ENCODE measurements at regions not wholly inside any gene's neighbourhood (a gene's known extent, or its start where the extent isn't known, plus 50 kb on each side); places are given as distances from the start of the nearest gene placed in this dataset.

DNA sequence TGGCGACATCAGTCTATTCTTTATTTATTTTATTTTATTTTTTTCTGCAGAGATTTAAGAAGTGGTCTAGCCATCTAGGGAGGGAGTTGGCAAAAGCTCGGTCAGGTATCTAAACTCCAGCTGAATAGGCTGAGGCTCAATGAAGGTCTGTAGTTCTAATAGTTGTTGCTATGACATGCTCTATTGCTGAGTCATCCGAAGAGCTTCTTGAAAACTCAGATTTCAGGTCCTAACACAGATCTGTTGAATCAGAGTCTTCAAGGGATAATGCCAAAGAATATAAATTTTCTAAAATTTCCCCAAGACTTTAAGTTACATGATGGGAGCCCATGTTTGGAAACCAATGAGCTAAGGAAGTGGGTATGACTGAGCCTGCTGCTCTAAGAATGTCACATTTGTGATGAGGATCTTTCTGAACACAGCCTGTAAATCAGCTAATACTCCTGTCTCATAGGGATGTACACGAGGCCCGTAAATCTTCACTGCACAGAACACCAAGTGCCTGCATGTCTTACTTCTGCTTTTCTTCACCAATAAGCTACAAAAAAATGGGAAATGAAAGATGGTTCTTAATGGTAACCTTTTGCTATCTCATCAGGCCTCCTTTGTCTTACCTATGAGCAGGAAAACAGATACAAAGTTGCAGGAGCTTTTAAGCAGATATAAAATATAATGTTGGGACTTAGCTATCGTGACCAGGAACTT, 901.4 kb upstream of the API5 start:
- Histone ChIP-seq H2AFZ (ENCODE audit: low read depth, low read length) (no peak overlapping the region), H3K9me3 (ENCODE audit: insufficient read depth, low read length, severe bottlenecking) (no peaks in the 10 kb centered on the region), H3K27me3 (ENCODE audit: insufficient read depth, low read length, poor library complexity) (no peaks in the 10 kb centered on the region), H3K9ac (ENCODE audit: low read depth, low read length) (no peak overlapping the region), H3K79me2 (ENCODE audit: insufficient read depth, low read length) (no peaks in the 10 kb centered on the region), H3K4me3 (ENCODE audit: low read depth in 1 of 2, low read length in 2 of 2) (no peak overlapping the region), H4K20me1 (ENCODE audit: insufficient read depth, low read length) (no peaks in the 10 kb centered on the region), H3K27ac (ENCODE audit: low read length) (no peak overlapping the region), H3K36me3 (ENCODE audit: insufficient read depth, low read length) (no peaks in the 10 kb centered on the region), H3K4me2 (ENCODE audit: insufficient read depth, low read length) (no peak overlapping the region), H3K4me1 (ENCODE audit: insufficient read depth, low read length) (no peaks in the 10 kb centered on the region)
- ATAC-seq (ENCODE audit: insufficient read depth, low read depth) (no peak), DNase-seq (no peak)
- TF ChIP-seq, protein P1, sequence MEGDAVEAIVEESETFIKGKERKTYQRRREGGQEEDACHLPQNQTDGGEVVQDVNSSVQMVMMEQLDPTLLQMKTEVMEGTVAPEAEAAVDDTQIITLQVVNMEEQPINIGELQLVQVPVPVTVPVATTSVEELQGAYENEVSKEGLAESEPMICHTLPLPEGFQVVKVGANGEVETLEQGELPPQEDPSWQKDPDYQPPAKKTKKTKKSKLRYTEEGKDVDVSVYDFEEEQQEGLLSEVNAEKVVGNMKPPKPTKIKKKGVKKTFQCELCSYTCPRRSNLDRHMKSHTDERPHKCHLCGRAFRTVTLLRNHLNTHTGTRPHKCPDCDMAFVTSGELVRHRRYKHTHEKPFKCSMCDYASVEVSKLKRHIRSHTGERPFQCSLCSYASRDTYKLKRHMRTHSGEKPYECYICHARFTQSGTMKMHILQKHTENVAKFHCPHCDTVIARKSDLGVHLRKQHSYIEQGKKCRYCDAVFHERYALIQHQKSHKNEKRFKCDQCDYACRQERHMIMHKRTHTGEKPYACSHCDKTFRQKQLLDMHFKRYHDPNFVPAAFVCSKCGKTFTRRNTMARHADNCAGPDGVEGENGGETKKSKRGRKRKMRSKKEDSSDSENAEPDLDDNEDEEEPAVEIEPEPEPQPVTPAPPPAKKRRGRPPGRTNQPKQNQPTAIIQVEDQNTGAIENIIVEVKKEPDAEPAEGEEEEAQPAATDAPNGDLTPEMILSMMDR (IDR thresholded peaks at IDR 0.05; ENCODE audit: borderline replicate concordance, extremely low read depth, low read length, poor library complexity, severe bottlenecking): no peak
- no peak for TF ChIP-seq EZH2 (IDR thresholded peaks at IDR 0.05; ENCODE audit: borderline replicate concordance, low read depth, low read length, severe bottlenecking)

DNA sequence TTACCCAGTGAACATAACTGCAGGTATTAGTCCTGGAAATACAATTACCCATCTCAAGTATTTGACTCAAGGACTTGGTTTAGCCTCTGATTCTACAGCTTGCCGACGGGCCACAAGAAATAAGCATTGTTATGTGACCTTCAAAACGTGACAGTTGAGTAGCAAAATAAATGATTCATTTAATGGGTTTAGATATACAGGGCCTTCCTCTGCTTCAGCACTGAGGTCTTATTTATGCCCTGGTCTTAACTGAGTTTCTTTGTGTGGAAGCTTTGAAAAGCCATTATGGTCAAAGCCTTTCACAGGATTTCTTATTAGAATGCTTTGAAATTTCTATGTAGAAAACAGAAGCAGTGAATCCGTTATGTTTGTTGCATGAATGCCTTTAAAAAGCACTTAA, 899.2 kb upstream of the API5 start:
- no peaks in the 10 kb centered on the region for H3K36me3 ChIP-seq (ENCODE audit: insufficient read depth, low read length)
- TF ChIP-seq, protein P1 (IDR thresholded peaks at IDR 0.05; ENCODE audit: borderline replicate concordance, extremely low read depth, low read length, poor library complexity, severe bottlenecking): no peak
- no peaks in the 10 kb centered on the region for H3K27me3 ChIP-seq (ENCODE audit: insufficient read depth, low read length, poor library complexity)
- no peak overlapping the region for H3K27ac ChIP-seq (ENCODE audit: low read length)
- no peaks in the 10 kb centered on the region for H3K79me2 ChIP-seq (ENCODE audit: insufficient read depth, low read length)
- no peak overlapping the region for H2AFZ ChIP-seq (ENCODE audit: low read depth, low read length)
- no peaks in the 10 kb centered on the region for H3K4me1 ChIP-seq (ENCODE audit: insufficient read depth, low read length)
- H3K9me3 ChIP-seq (ENCODE audit: insufficient read depth, low read length, severe bottlenecking): no peaks in the 10 kb centered on the region
- ATAC-seq (ENCODE audit: insufficient read depth, low read depth) (no peak), DNase-seq (no peak)
- no peak overlapping the region for H3K4me3 ChIP-seq (ENCODE audit: low read depth in 1 of 2, low read length in 2 of 2)
- H3K4me2 ChIP-seq (ENCODE audit: insufficient read depth, low read length): no peak overlapping the region
- no peaks in the 10 kb centered on the region for H4K20me1 ChIP-seq (ENCODE audit: insufficient read depth, low read length)
- H3K9ac ChIP-seq (ENCODE audit: low read depth, low read length): no peak overlapping the region

DNA sequence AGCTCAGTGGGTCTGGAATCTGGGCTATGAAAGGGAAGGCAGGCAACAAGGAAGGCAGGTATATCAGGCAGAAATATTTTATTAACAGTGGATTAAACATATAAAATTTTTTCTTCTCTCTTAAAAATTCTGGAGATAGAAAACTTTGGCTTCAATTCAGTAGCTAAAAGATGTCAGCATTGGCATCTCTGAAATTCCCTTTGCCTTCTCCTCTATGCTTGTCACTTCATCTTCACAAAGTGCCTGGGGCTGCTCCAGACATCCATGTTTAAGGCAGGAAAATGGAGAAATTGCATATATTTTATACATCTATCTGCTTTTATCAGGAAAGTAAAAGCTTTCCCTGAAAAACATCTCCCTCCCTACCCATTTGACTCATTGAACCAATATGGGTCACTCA, 894.1 kb upstream of the API5 start:
- no peak for TF ChIP-seq EZH2 (IDR thresholded peaks at IDR 0.05; ENCODE audit: borderline replicate concordance, low read depth, low read length, severe bottlenecking)
- TF ChIP-seq, protein P1 (IDR thresholded peaks at IDR 0.05; ENCODE audit: borderline replicate concordance, extremely low read depth, low read length, poor library complexity, severe bottlenecking): no peak
- Histone ChIP-seq H3K9me3 (ENCODE audit: insufficient read depth, low read length, severe bottlenecking) (no peaks in the 10 kb centered on the region), H3K36me3 (ENCODE audit: insufficient read depth, low read length) (no peaks in the 10 kb centered on the region), H3K79me2 (ENCODE audit: insufficient read depth, low read length) (no peaks in the 10 kb centered on the region), H3K27ac (ENCODE audit: low read length) (no peak overlapping the region), H3K27me3 (ENCODE audit: insufficient read depth, low read length, poor library complexity) (no peaks in the 10 kb centered on the region), H3K4me3 (ENCODE audit: low read depth in 1 of 2, low read length in 2 of 2) (no peak overlapping the region), H3K4me2 (ENCODE audit: insufficient read depth, low read length) (no peak overlapping the region), H4K20me1 (ENCODE audit: insufficient read depth, low read length) (no peaks in the 10 kb centered on the region), H2AFZ (ENCODE audit: low read depth, low read length) (no peak overlapping the region), H3K4me1 (ENCODE audit: insufficient read depth, low read length) (no peaks in the 10 kb centered on the region), H3K9ac (ENCODE audit: low read depth, low read length) (no peak overlapping the region)
- DNase-seq (no peak), ATAC-seq (ENCODE audit: insufficient read depth, low read depth) (no peak)

Data from DND-41 (cell line).